ENCODE measurements at regions not wholly inside any gene's neighbourhood (a gene's known extent, or its start where the extent isn't known, plus 50 kb on each side); places are given as distances from the start of the nearest gene placed in this dataset.

DNA sequence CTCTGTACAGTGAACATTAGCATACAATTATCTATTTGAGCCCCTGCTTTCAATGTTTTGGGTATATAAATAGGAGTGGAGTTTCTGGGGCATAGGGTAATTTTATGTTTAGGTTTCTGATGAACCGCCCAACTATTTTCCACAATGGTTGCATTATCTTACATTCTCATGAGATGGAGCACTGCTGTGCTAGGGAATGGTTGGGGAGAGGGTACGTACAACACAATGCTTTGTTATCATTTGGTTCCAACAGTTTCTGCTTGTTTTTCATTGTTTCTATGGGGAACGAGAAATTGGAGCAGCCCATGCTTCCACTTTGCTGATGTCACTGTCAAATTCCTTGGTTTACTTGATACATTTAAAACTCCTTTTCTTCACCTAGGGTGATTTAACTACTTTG is 1115.3 kb downstream of the REEP3 start (continued):
- TF ChIP-seq, protein P1, sequence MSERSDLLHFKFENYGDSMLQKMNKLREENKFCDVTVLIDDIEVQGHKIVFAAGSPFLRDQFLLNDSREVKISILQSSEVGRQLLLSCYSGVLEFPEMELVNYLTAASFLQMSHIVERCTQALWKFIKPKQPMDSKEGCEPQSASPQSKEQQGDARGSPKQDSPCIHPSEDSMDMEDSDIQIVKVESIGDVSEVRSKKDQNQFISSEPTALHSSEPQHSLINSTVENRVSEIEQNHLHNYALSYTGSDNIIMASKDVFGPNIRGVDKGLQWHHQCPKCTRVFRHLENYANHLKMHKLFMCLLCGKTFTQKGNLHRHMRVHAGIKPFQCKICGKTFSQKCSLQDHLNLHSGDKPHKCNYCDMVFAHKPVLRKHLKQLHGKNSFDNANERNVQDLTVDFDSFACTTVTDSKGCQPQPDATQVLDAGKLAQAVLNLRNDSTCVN (CRISPR knock-in tag; IDR thresholded peaks at IDR 0.05; ENCODE audit: borderline replicate concordance), result no peak
- TF ChIP-seq MXD4 (CRISPR knock-in tag; IDR thresholded peaks at IDR 0.05), result no peak
- no peak for TF ChIP-seq RARA (CRISPR knock-in tag; IDR thresholded peaks at IDR 0.05)
- TF ChIP-seq TP53 (CRISPR knock-in tag; conservative IDR thresholded peaks at IDR 0.05), result no peak
- TF ChIP-seq, protein P2, sequence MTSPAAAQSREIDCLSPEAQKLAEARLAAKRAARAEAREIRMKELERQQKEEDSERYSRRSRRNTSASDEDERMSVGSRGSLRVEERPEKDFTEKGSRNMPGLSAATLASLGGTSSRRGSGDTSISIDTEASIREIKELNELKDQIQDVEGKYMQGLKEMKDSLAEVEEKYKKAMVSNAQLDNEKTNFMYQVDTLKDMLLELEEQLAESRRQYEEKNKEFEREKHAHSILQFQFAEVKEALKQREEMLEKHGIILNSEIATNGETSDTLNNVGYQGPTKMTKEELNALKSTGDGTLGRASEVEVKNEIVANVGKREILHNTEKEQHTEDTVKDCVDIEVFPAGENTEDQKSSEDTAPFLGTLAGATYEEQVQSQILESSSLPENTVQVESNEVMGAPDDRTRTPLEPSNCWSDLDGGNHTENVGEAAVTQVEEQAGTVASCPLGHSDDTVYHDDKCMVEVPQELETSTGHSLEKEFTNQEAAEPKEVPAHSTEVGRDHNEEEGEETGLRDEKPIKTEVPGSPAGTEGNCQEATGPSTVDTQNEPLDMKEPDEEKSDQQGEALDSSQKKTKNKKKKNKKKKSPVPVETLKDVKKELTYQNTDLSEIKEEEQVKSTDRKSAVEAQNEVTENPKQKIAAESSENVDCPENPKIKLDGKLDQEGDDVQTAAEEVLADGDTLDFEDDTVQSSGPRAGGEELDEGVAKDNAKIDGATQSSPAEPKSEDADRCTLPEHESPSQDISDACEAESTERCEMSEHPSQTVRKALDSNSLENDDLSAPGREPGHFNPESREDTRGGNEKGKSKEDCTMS (CRISPR knock-in tag; conservative IDR thresholded peaks at IDR 0.05), result no peak

DNA sequence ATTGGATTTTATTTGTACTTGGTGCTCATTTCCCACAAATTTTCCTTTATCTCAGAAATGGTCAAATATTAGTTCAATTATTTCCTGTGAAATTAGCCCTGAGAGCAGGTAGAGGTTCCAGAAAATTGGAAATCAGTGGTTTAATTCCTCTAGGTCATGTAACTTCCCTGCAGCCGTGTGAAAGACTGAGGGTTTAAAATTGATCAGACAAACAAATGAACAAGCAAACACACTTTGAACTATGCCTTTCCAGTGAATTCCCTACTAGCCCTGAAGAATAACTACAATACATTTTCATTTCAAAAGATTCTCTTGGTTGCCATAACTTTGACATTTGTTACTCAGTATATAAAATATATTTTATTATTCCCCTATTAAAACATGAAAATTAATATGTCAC is 1116.7 kb downstream of the REEP3 start:
- H3K4me2 ChIP-seq (ENCODE audit: low read depth, low read length), result no peak overlapping the region
- H3K27me3 ChIP-seq (ENCODE audit: control insufficient read depth in 1 of 2, insufficient read depth in 2 of 2, low read length in 2 of 2), result no peaks in the 10 kb centered on the region
- ATAC-seq, result no peak
- DNase-seq (ENCODE audit: low spot score), result no peak
- no peak overlapping the region for H3K4me3 ChIP-seq (replicated peaks in 1 of 3; ENCODE audit: insufficient read depth in 1 of 3, low read depth in 2 of 3, low read length in 3 of 3)
- no peaks in the 10 kb centered on the region for H4K20me1 ChIP-seq (ENCODE audit: insufficient read depth, low read length)
- no peak for FAIRE-seq
- WGBS (ENCODE audit: low lambda C conversion rate), result 0% methylated on average over 1 of the region's 1 CpG
- H3K9ac ChIP-seq (ENCODE audit: insufficient read depth, low read depth, low read length), result no peak overlapping the region
- no peaks in the 10 kb centered on the region for H3K36me3 ChIP-seq (replicated peaks in 1 of 2; ENCODE audit: control insufficient read depth in 1 of 2, insufficient read depth in 2 of 2, low read length in 2 of 2)
- no peaks in the 10 kb centered on the region for H3K4me1 ChIP-seq (ENCODE audit: insufficient read depth, low read length)
- H3K79me2 ChIP-seq (ENCODE audit: insufficient read depth, low read length), result no peaks in the 10 kb centered on the region
- no peaks in the 10 kb centered on the region for H3K9me3 ChIP-seq (ENCODE audit: low read length)
- ChIA-PET CTCF (ENCODE audit: low intra/inter-chr PET ratio, low total read pairs) (no interaction called here), POLR2A (no interaction called here)
- H3K27ac ChIP-seq (ENCODE audit: extremely low read length, insufficient read depth, low read length), result no peak overlapping the region
- no TSS peak for BruUV-seq (replicated peaks)
- in situ Hi-C loops (cut with HindIII; ENCODE audit: extremely low pct_ligation_motif_present, low pct_unique_long_range_greater_than_20kb) (no loop called here), intact Hi-C loops (cut with micrococcal nuclease; ENCODE audit: unreplicated experiment) (no loop called here)
- no peak overlapping the region for H2AFZ ChIP-seq (ENCODE audit: low read length)
- TF ChIP-seq ZNF160 (CRISPR knock-in tag; IDR thresholded peaks at IDR 0.05), result no peak
- TF ChIP-seq ZNF121 (CRISPR knock-in tag; IDR thresholded peaks at IDR 0.05), result no peak
- no peak for TF ChIP-seq ZNF460 (CRISPR knock-in tag; IDR thresholded peaks at IDR 0.05; ENCODE audit: borderline replicate concordance)
- TF ChIP-seq, protein P3, sequence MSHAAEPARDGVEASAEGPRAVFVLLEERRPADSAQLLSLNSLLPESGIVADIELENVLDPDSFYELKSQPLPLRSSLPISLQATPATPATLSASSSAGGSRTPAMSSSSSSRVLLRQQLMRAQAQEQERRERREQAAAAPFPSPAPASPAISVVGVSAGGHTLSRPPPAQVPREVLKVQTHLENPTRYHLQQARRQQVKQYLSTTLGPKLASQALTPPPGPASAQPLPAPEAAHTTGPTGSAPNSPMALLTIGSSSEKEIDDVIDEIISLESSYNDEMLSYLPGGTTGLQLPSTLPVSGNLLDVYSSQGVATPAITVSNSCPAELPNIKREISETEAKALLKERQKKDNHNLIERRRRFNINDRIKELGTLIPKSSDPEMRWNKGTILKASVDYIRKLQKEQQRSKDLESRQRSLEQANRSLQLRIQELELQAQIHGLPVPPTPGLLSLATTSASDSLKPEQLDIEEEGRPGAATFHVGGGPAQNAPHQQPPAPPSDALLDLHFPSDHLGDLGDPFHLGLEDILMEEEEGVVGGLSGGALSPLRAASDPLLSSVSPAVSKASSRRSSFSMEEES (CRISPR knock-in tag; IDR thresholded peaks at IDR 0.05), result no peak
- TF ChIP-seq, protein P4, sequence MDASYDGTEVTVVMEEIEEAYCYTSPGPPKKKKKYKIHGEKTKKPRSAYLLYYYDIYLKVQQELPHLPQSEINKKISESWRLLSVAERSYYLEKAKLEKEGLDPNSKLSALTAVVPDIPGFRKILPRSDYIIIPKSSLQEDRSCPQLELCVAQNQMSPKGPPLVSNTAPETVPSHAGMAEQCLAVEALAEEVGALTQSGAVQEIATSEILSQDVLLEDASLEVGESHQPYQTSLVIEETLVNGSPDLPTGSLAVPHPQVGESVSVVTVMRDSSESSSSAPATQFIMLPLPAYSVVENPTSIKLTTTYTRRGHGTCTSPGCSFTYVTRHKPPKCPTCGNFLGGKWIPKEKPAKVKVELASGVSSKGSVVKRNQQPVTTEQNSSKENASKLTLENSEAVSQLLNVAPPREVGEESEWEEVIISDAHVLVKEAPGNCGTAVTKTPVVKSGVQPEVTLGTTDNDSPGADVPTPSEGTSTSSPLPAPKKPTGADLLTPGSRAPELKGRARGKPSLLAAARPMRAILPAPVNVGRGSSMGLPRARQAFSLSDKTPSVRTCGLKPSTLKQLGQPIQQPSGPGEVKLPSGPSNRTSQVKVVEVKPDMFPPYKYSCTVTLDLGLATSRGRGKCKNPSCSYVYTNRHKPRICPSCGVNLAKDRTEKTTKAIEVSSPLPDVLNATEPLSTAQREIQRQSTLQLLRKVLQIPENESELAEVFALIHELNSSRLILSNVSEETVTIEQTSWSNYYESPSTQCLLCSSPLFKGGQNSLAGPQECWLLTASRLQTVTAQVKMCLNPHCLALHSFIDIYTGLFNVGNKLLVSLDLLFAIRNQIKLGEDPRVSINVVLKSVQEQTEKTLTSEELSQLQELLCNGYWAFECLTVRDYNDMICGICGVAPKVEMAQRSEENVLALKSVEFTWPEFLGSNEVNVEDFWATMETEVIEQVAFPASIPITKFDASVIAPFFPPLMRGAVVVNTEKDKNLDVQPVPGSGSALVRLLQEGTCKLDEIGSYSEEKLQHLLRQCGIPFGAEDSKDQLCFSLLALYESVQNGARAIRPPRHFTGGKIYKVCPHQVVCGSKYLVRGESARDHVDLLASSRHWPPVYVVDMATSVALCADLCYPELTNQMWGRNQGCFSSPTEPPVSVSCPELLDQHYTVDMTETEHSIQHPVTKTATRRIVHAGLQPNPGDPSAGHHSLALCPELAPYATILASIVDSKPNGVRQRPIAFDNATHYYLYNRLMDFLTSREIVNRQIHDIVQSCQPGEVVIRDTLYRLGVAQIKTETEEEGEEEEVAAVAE (CRISPR knock-in tag; IDR thresholded peaks at IDR 0.05; ENCODE audit: borderline replicate concordance), result no peak
- TF ChIP-seq, protein P5, sequence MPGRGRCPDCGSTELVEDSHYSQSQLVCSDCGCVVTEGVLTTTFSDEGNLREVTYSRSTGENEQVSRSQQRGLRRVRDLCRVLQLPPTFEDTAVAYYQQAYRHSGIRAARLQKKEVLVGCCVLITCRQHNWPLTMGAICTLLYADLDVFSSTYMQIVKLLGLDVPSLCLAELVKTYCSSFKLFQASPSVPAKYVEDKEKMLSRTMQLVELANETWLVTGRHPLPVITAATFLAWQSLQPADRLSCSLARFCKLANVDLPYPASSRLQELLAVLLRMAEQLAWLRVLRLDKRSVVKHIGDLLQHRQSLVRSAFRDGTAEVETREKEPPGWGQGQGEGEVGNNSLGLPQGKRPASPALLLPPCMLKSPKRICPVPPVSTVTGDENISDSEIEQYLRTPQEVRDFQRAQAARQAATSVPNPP (CRISPR knock-in tag; IDR thresholded peaks at IDR 0.05), result no peak
- no peak for TF ChIP-seq ZNF274 (CRISPR knock-in tag; IDR thresholded peaks at IDR 0.05)

Data from HepG2 (cell line).